K562 (cell line): ENCODE measurements at regions not wholly inside any gene's neighbourhood (a gene's known extent, or its start where the extent isn't known, plus 50 kb on each side); places are given as distances from the start of the nearest gene placed in this dataset.

Experiments
- ATAC-seq: fragments of 200-7000 bp; cut with Tn5 transposase; 3 replicates; pipeline ENCODE4 v1.9.1; 2020; ENCODE audit warnings: moderate library complexity
- BruUV-seq: library from RNA; stranded (reverse); fragments of 400-500 nt; replicated peaks from 2 replicates; lab custom pipeline; 2021; lab: Mats Ljungman, UMichigan
- CTCF ChIA-PET: fragments of 300-600 bp; formaldehyde crosslinking; extraction: SDS; loops from one replicate; lab custom pipeline; 2021; ENCODE audit warnings: low intra/inter-chr PET ratio; lab: Yijun Ruan, JAX
- POLR2A ChIA-PET: fragments of 300-600, 350-650 bp; sonication (Branson Sonifier 250); formaldehyde crosslinking; extraction: SDS; loops from one replicate; lab custom pipeline; 2021; ENCODE audit warnings: antibody characterized with exemption, inconsistent platforms; lab: Yijun Ruan, JAX
- DNase-seq, 4 experiments: peaks; one replicate each; pipeline versions ENCODE4 v3.0.0 to v3.0.0-alpha.2; 2011 to 2018; ENCODE audit warnings: low spot score in 3 of 4, mixed read lengths in 3 of 4; ENCODE audit errors: extremely low read depth in 1 of 4
- FAIRE-seq: peaks from 2 replicates; lab custom pipeline; 2011; peaks lifted over from hg19 to GRCh38; lab: Jason Lieb, UNC
- H2AFZ ChIP-seq: 2 replicates; pipeline ENCODE4 v1.6.0; 2011; ENCODE audit warnings: low read depth, low read length, control low read depth, inconsistent platforms
- H3K27ac ChIP-seq: fragments of 200-600 bp; 3 replicates; pipeline ENCODE4 v1.8.0; 2011; ENCODE audit warnings: low read depth, mild to moderate bottlenecking, control low read depth, inconsistent platforms, low read length, moderate library complexity, mixed read lengths; ENCODE audit errors: extremely low read depth
- H3K27me3 ChIP-seq, 2 experiments: fragments of 300-600 bp in 1 of 2; 2 replicates in 1 of 2; 3 replicates in 1 of 2; pipeline versions ENCODE4 v1.6.0 to v1.8.0; 2011; ENCODE audit warnings: inconsistent platforms in 2 of 2, low read length in 2 of 2, mild to moderate bottlenecking in 1 of 2, mixed read lengths in 1 of 2, moderate library complexity in 1 of 2; ENCODE audit not compliant: control insufficient read depth in 2 of 2, insufficient read depth in 2 of 2
- H3K36me3 ChIP-seq: fragments of 300-600 bp; 3 replicates; pipeline ENCODE4 v1.8.0; 2011; ENCODE audit warnings: mild to moderate bottlenecking, low read length, inconsistent platforms; ENCODE audit not compliant: control insufficient read depth, insufficient read depth
- H3K4me1 ChIP-seq, 2 experiments: fragments of 200-600 bp in 1 of 2; replicated peaks in 1 of 2; 2 replicates in 1 of 2; 3 replicates in 1 of 2; pipeline versions ENCODE4 v1.5.1 to v1.8.0; 2011; ENCODE audit warnings: inconsistent platforms in 2 of 2, low read length in 2 of 2, mild to moderate bottlenecking in 1 of 2, mixed read lengths in 1 of 2, moderate library complexity in 1 of 2; ENCODE audit not compliant: control insufficient read depth in 2 of 2, insufficient read depth in 2 of 2
- H3K4me2 ChIP-seq: 2 replicates; pipeline ENCODE4 v1.6.1; 2011; ENCODE audit warnings: low read length, control low read depth, inconsistent platforms, mixed read lengths; ENCODE audit not compliant: insufficient read depth
- H3K4me3 ChIP-seq: fragments of 200-600 bp; sonication (generic), shearing (Covaris generic); 2 replicates; pipeline ENCODE4 v1.5.1; 2016; ENCODE audit warnings: control low read depth, inconsistent platforms
- H3K79me2 ChIP-seq: fragments of 200-600 bp; 3 replicates; pipeline ENCODE4 v1.8.0; 2011; ENCODE audit warnings: low read length, inconsistent platforms; ENCODE audit not compliant: control insufficient read depth, insufficient read depth
- H3K9ac ChIP-seq, 2 experiments: 2 replicates each; pipeline versions ENCODE4 v1.6.0 to v1.6.1; 2011; ENCODE audit warnings: low read depth in 2 of 2, low read length in 2 of 2, control low read depth in 1 of 2, inconsistent platforms in 1 of 2, mild to moderate bottlenecking in 1 of 2, mixed read lengths in 1 of 2; ENCODE audit not compliant: insufficient read depth in 1 of 2
- H3K9me1 ChIP-seq: one replicate; pipeline ENCODE4 v1.6.0; 2011; ENCODE audit warnings: inconsistent platforms, mild to moderate bottlenecking, low read length, moderate library complexity; ENCODE audit not compliant: control insufficient read depth, insufficient read depth
- H3K9me3 ChIP-seq: replicated peaks from 2 replicates; pipeline ENCODE4 v1.5.1; 2011; ENCODE audit warnings: low read depth, low read length, inconsistent platforms; ENCODE audit not compliant: control insufficient read depth, insufficient read depth
- H4K20me1 ChIP-seq: replicated peaks from 2 replicates; pipeline ENCODE4 v1.6.1; 2011; ENCODE audit warnings: low read length, inconsistent platforms, mixed read lengths; ENCODE audit not compliant: control insufficient read depth, insufficient read depth
- DIDO1 ChIP-seq: fragments of 450-650 bp; IDR thresholded peaks from 2 replicates; pipeline ENCODE4 v1.6.1; 2016; ENCODE audit warnings: low read depth, missing biosample characterization, missing genetic modification characterization
- KAT8 ChIP-seq: fragments of 450-650 bp; IDR thresholded peaks from 2 replicates; pipeline ENCODE4 v1.6.1; 2016; ENCODE audit warnings: low read depth, mild to moderate bottlenecking
- POLR2AphosphoS2 ChIP-seq: IDR thresholded peaks from 2 replicates; pipeline ENCODE4 v1.6.1; 2012; ENCODE audit warnings: low read length, improper control_type of control experiment
- SAFB ChIP-seq: fragments of 200-400 bp; formaldehyde crosslinking; IDR thresholded peaks from 2 replicates; pipeline ENCODE4 v1.6.1; 2017; ENCODE audit warnings: low read depth, low read length, borderline replicate concordance
- SAFB2 ChIP-seq: fragments of 200-400 bp; formaldehyde crosslinking; IDR thresholded peaks from 2 replicates; pipeline ENCODE4 v1.6.1; 2018; ENCODE audit warnings: borderline replicate concordance, low read length, low read depth, moderate library complexity; ENCODE audit not compliant: severe bottlenecking
- SRSF9 ChIP-seq: fragments of 200-400 bp; formaldehyde crosslinking; IDR thresholded peaks from 2 replicates; pipeline ENCODE4 v1.6.1; 2017; ENCODE audit warnings: low read depth, low read length, borderline replicate concordance
- WGBS: fragments of 100-300 bp; shearing (Covaris generic); methylation state at CpG from one replicate; pipeline ENCODE4 v1.1.6; 2016; ENCODE audit warnings: low coverage, mixed read lengths; ENCODE audit not compliant: insufficient coverage; ENCODE audit errors: missing lambda C conversion rate; 5-methylcytosine and 5-hydroxymethylcytosine counted together
- in situ Hi-C: fragments of 300-500 bp; cut with MboI; formaldehyde crosslinking; loops from 4 replicates; pipeline ENCODE4 v1.15.0; 2018; ENCODE audit warnings: inconsistent platforms, mixed read lengths
- intact Hi-C: fragments of 100-400 bp; cut with micrococcal nuclease; formaldehyde crosslinking; loops from 2 replicates; pipeline ENCODE4 v1.14.2; 2022
- TF ChIP-seq, protein P1 (sequence below): sonication (generic); formaldehyde crosslinking; IDR thresholded peaks from 2 replicates; pipeline ENCODE4 v1.8.1; 2022; ENCODE audit warnings: missing genetic modification reagents
- TF ChIP-seq, protein P2 (sequence below): fragments of 450-650 bp; IDR thresholded peaks from 2 replicates; pipeline ENCODE4 v1.6.1; 2016; ENCODE audit warnings: antibody characterized with exemption
- TF ChIP-seq, protein P3 (sequence below): sonication (generic); formaldehyde crosslinking; IDR thresholded peaks from 2 replicates; pipeline ENCODE4 v1.8.1; 2023; ENCODE audit warnings: mild to moderate bottlenecking, missing genetic modification reagents

DNA sequence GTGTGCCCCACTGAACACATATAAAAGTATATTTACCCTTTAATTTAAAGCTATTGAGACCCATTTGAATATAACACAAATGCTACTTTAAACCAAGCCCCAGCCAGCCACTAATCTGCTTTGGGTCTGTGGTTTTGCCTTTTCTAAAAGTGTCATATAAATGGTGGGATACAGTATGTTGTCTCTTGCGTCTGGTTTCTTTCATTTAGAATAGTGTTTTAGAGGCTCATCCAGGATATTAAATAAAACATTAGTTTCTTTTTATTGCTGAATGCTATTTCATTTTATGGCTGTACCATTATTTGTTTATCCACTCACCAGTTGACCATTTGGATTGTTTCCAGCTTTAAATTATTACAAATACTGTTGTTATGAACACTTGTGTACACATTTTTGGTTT is 290.5 kb upstream of the SORL1-AS1 start:
- ChIA-PET CTCF (no interaction called here), POLR2A (no interaction called here)
- no TSS peak for BruUV-seq
- 0% methylated on average over 1 of the region's 1 CpG for WGBS
- no peak for FAIRE-seq
- no peaks in the 10 kb centered on the region for H3K4me1 ChIP-seq
- H3K4me3 ChIP-seq: no peak overlapping the region
- no peak for ATAC-seq
- DNase-seq: no peak
- no peak overlapping the region for H3K27ac ChIP-seq
- H3K36me3 ChIP-seq: no peaks in the 10 kb centered on the region
- no peak overlapping the region for H2AFZ ChIP-seq
- no peak overlapping the region for H3K9ac ChIP-seq
- in situ Hi-C loops (no loop called here), intact Hi-C loops (no loop called here)
- H3K79me2 ChIP-seq: no peaks in the 10 kb centered on the region
- TF ChIP-seq DIDO1 (tag) (no peak), POLR2AphosphoS2 (no peak), SRSF9 (no peak), KAT8 (no peak), SAFB2 (no peak), SAFB (no peak)
- TF ChIP-seq, protein P1, sequence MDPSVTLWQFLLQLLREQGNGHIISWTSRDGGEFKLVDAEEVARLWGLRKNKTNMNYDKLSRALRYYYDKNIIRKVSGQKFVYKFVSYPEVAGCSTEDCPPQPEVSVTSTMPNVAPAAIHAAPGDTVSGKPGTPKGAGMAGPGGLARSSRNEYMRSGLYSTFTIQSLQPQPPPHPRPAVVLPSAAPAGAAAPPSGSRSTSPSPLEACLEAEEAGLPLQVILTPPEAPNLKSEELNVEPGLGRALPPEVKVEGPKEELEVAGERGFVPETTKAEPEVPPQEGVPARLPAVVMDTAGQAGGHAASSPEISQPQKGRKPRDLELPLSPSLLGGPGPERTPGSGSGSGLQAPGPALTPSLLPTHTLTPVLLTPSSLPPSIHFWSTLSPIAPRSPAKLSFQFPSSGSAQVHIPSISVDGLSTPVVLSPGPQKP (CRISPR knock-in tag): no peak
- TF ChIP-seq, protein P2, sequence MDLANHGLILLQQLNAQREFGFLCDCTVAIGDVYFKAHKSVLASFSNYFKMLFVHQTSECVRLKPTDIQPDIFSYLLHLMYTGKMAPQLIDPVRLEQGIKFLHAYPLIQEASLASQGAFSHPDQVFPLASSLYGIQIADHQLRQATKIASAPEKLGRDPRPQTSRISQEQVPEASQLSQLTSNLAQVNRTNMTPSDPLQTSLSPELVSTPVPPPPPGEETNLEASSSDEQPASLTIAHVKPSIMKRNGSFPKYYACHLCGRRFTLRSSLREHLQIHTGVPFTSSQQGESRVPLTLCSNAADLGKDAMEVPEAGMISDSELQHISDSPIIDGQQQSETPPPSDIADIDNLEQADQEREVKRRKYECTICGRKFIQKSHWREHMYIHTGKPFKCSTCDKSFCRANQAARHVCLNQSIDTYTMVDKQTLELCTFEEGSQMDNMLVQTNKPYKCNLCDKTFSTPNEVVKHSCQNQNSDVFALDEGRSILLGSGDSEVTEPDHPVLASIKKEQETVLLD: no peak
- TF ChIP-seq, protein P3, sequence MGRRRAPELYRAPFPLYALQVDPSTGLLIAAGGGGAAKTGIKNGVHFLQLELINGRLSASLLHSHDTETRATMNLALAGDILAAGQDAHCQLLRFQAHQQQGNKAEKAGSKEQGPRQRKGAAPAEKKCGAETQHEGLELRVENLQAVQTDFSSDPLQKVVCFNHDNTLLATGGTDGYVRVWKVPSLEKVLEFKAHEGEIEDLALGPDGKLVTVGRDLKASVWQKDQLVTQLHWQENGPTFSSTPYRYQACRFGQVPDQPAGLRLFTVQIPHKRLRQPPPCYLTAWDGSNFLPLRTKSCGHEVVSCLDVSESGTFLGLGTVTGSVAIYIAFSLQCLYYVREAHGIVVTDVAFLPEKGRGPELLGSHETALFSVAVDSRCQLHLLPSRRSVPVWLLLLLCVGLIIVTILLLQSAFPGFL: no peak
- H3K9me1 ChIP-seq: no peaks in the 10 kb centered on the region
- H3K27me3 ChIP-seq: no peaks in the 10 kb centered on the region
- no peaks in the 10 kb centered on the region for H4K20me1 ChIP-seq
- H3K9me3 ChIP-seq: no peaks in the 10 kb centered on the region
- H3K4me2 ChIP-seq: no peak overlapping the region
